HEK293 (cell line): ENCODE measurements at regions not wholly inside any gene's neighbourhood (a gene's known extent, or its start where the extent isn't known, plus 50 kb on each side); places are given as distances from the start of the nearest gene placed in this dataset.

ENCODE experiments used
- CTCF ChIA-PET: fragments of 350-600 bp; formaldehyde crosslinking; extraction: SDS; loops from one replicate; lab custom pipeline; 2021; ENCODE audit warnings: antibody characterized with exemption; lab: Yijun Ruan, JAX
- POLR2A ChIA-PET: fragments of 300-600 bp; formaldehyde crosslinking; extraction: SDS; loops from one replicate; lab custom pipeline; 2020; ENCODE audit warnings: antibody characterized with exemption, inconsistent platforms; lab: Yijun Ruan, JAX
- H3K27ac ChIP-seq: fragments of 200-500 bp; sonication (Bioruptor generic); 2 replicates; pipeline ENCODE4 v1.5.1; 2014; ENCODE audit warnings: low read depth, low read length, control low read depth, inconsistent platforms; ENCODE audit errors: extremely low read depth
- H3K36me3 ChIP-seq, 2 experiments: fragments of 200-500 bp in 1 of 2; sonication (Bioruptor generic) in 1 of 2; 1 replicate in 1 of 2; 2 replicates in 1 of 2; pipeline ENCODE4 v1.5.1; 2014 to 2017; ENCODE audit warnings: inconsistent platforms in 2 of 2, low read length in 2 of 2; ENCODE audit not compliant: control insufficient read depth in 2 of 2, insufficient read depth in 1 of 2
- H3K4me1 ChIP-seq: fragments of 200-500 bp; sonication (Bioruptor generic); 2 replicates; pipeline ENCODE4 v1.5.1; 2014; ENCODE audit warnings: mild to moderate bottlenecking, low read length, inconsistent platforms; ENCODE audit not compliant: control insufficient read depth, insufficient read depth
- H3K4me3 ChIP-seq: 2 replicates; pipeline ENCODE4 v1.5.1; 2011; ENCODE audit warnings: low read depth, mild to moderate bottlenecking, control low read depth, low read length, moderate library complexity
- H3K9me3 ChIP-seq: fragments of 200-500 bp; sonication (Bioruptor generic); 2 replicates; pipeline ENCODE4 v1.5.1; 2014; ENCODE audit warnings: low read depth, low read length, inconsistent platforms; ENCODE audit not compliant: control insufficient read depth, insufficient read depth
- ATF2 ChIP-seq: fragments of 450-650 bp; formaldehyde crosslinking; IDR thresholded peaks from 2 replicates; pipeline ENCODE4 v1.5.1; 2016; ENCODE audit warnings: missing biosample characterization, missing genetic modification characterization, low read depth
- BCL11A ChIP-seq: fragments of 450-650 bp; formaldehyde crosslinking; IDR thresholded peaks from 2 replicates; pipeline ENCODE4 v1.5.1; 2016; ENCODE audit warnings: low read depth, missing biosample characterization, missing genetic modification characterization
- FEZF1 ChIP-seq: fragments of 450-650 bp; formaldehyde crosslinking; IDR thresholded peaks from 2 replicates; pipeline ENCODE4 v1.5.1; 2016; ENCODE audit warnings: missing biosample characterization, missing genetic modification characterization
- HOXA7 ChIP-seq: sonication (generic); formaldehyde crosslinking; IDR thresholded peaks from 2 replicates; pipeline ENCODE4 v1.8.1; 2022; ENCODE audit warnings: missing genetic modification reagents, borderline replicate concordance
- WT1 ChIP-seq: fragments of 450-650 bp; formaldehyde crosslinking; IDR thresholded peaks from 2 replicates; pipeline ENCODE4 v1.5.1; 2016; ENCODE audit warnings: missing biosample characterization, missing genetic modification characterization
- ZNF157 ChIP-seq: fragments of 450-650 bp; formaldehyde crosslinking; IDR thresholded peaks from 2 replicates; pipeline ENCODE4 v1.5.1; 2016; ENCODE audit warnings: missing biosample characterization, missing genetic modification characterization
- ZNF211 ChIP-seq: fragments of 450-650 bp; formaldehyde crosslinking; IDR thresholded peaks from 2 replicates; pipeline ENCODE4 v1.5.1; 2016; ENCODE audit warnings: low read depth, missing biosample characterization, missing genetic modification characterization
- ZNF324 ChIP-seq: fragments of 450-650 bp; formaldehyde crosslinking; IDR thresholded peaks from 2 replicates; pipeline ENCODE4 v1.5.1; 2016; ENCODE audit warnings: missing biosample characterization, missing genetic modification characterization
- ZNF48 ChIP-seq: fragments of 450-650 bp; formaldehyde crosslinking; IDR thresholded peaks from 2 replicates; pipeline ENCODE4 v1.5.1; 2016; ENCODE audit warnings: missing biosample characterization, missing genetic modification characterization
- ZNF501 ChIP-seq: fragments of 450-650 bp; formaldehyde crosslinking; IDR thresholded peaks from 2 replicates; pipeline ENCODE4 v1.5.1; 2016; ENCODE audit warnings: missing biosample characterization, missing genetic modification characterization
- ZNF558 ChIP-seq: fragments of 450-650 bp; formaldehyde crosslinking; IDR thresholded peaks from 2 replicates; pipeline ENCODE4 v1.5.1; 2016; ENCODE audit warnings: missing biosample characterization, missing genetic modification characterization
- ZNF660 ChIP-seq: fragments of 450-650 bp; IDR thresholded peaks from 2 replicates; pipeline ENCODE4 v1.5.1; 2018; ENCODE audit warnings: missing biosample characterization, mild to moderate bottlenecking, missing genetic modification characterization
- ZNF664 ChIP-seq: fragments of 450-650 bp; formaldehyde crosslinking; IDR thresholded peaks from 2 replicates; pipeline ENCODE4 v1.5.1; 2016; ENCODE audit warnings: missing biosample characterization, missing genetic modification characterization
- ZNF677 ChIP-seq: fragments of 450-650 bp; IDR thresholded peaks from 2 replicates; pipeline ENCODE4 v1.5.0; 2018; ENCODE audit warnings: missing biosample characterization, mild to moderate bottlenecking, missing genetic modification characterization, moderate library complexity
- ZNF791 ChIP-seq: fragments of 450-650 bp; formaldehyde crosslinking; IDR thresholded peaks from 2 replicates; pipeline ENCODE4 v1.5.1; 2016; ENCODE audit warnings: missing biosample characterization, missing genetic modification characterization
- TF ChIP-seq, protein P1 (sequence below): fragments of 450-650 bp; formaldehyde crosslinking; IDR thresholded peaks from 2 replicates; pipeline ENCODE4 v1.5.1; 2016; ENCODE audit warnings: missing biosample characterization, missing genetic modification characterization, borderline replicate concordance
- TF ChIP-seq, protein P2 (sequence below): fragments of 450-650 bp; formaldehyde crosslinking; IDR thresholded peaks from 2 replicates; pipeline ENCODE4 v1.5.1; 2016; ENCODE audit warnings: missing biosample characterization, missing genetic modification characterization

GRCh38 chr2:166661391-166661790 is 167.3 kb upstream of the SCN7A start:
- POLR2A ChIA-PET, result no interaction called here
- no peaks in the 10 kb centered on the region for H3K4me1 ChIP-seq

DNA sequence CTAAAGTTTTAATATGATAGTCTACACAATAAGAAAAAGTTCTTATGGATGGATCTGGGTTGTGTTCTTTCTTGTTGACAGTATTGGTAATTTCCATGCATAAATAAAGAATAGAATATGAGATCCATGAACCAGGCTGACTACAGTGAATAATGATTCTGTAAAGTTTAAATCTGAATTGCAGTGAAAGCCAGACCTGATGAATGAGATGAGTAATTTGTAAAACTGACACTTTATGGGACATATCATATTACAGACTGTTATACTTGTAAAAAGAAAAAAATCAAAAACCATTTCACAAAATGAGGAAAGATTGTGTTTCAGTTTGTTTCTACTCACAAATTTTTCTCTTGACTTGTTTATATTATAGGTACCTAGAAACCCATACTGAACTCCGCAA is 164.9 kb upstream of the SCN7A start:
- no peak overlapping the region for H3K4me3 ChIP-seq
- H3K36me3 ChIP-seq, result no peaks in the 10 kb centered on the region
- POLR2A ChIA-PET, result no interaction called here
- TF ChIP-seq ATF2 (tag by site-specific recombination), result no peak
- TF ChIP-seq ZNF501 (tag by site-specific recombination), result no peak
- TF ChIP-seq ZNF324, result no peak
- no peak for TF ChIP-seq FEZF1
- no peak for TF ChIP-seq ZNF660
- TF ChIP-seq BCL11A (tag by site-specific recombination), result no peak
- H3K4me1 ChIP-seq, result no peaks in the 10 kb centered on the region
- CTCF ChIA-PET, result interaction anchor here (0.5 kb wide), 1 partner anchor 645 kb away, joined by 3 read pairs; no protein-coding TSS in a partner anchor
- no peak overlapping the region for H3K27ac ChIP-seq
- H3K9me3 ChIP-seq, result no peaks in the 10 kb centered on the region

More at GRCh38 chr2:166661391-166661790, 167.3 kb upstream of the SCN7A start:
- TF ChIP-seq ZNF558 (tag by site-specific recombination) (no peak), ZNF48 (tag by site-specific recombination) (no peak), HOXA7 (CRISPR knock-in tag) (no peak), WT1 (no peak), ZNF677 (tag by site-specific recombination) (no peak), ZNF791 (tag by site-specific recombination) (no peak), ZNF157 (no peak), ZNF664 (tag by site-specific recombination) (no peak), ZNF211 (tag by site-specific recombination) (no peak)
- TF ChIP-seq, protein P1, sequence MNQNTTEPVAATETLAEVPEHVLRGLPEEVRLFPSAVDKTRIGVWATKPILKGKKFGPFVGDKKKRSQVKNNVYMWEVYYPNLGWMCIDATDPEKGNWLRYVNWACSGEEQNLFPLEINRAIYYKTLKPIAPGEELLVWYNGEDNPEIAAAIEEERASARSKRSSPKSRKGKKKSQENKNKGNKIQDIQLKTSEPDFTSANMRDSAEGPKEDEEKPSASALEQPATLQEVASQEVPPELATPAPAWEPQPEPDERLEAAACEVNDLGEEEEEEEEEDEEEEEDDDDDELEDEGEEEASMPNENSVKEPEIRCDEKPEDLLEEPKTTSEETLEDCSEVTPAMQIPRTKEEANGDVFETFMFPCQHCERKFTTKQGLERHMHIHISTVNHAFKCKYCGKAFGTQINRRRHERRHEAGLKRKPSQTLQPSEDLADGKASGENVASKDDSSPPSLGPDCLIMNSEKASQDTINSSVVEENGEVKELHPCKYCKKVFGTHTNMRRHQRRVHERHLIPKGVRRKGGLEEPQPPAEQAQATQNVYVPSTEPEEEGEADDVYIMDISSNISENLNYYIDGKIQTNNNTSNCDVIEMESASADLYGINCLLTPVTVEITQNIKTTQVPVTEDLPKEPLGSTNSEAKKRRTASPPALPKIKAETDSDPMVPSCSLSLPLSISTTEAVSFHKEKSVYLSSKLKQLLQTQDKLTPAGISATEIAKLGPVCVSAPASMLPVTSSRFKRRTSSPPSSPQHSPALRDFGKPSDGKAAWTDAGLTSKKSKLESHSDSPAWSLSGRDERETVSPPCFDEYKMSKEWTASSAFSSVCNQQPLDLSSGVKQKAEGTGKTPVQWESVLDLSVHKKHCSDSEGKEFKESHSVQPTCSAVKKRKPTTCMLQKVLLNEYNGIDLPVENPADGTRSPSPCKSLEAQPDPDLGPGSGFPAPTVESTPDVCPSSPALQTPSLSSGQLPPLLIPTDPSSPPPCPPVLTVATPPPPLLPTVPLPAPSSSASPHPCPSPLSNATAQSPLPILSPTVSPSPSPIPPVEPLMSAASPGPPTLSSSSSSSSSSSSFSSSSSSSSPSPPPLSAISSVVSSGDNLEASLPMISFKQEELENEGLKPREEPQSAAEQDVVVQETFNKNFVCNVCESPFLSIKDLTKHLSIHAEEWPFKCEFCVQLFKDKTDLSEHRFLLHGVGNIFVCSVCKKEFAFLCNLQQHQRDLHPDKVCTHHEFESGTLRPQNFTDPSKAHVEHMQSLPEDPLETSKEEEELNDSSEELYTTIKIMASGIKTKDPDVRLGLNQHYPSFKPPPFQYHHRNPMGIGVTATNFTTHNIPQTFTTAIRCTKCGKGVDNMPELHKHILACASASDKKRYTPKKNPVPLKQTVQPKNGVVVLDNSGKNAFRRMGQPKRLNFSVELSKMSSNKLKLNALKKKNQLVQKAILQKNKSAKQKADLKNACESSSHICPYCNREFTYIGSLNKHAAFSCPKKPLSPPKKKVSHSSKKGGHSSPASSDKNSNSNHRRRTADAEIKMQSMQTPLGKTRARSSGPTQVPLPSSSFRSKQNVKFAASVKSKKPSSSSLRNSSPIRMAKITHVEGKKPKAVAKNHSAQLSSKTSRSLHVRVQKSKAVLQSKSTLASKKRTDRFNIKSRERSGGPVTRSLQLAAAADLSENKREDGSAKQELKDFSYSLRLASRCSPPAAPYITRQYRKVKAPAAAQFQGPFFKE (tag by site-specific recombination), result no peak
- TF ChIP-seq, protein P2, sequence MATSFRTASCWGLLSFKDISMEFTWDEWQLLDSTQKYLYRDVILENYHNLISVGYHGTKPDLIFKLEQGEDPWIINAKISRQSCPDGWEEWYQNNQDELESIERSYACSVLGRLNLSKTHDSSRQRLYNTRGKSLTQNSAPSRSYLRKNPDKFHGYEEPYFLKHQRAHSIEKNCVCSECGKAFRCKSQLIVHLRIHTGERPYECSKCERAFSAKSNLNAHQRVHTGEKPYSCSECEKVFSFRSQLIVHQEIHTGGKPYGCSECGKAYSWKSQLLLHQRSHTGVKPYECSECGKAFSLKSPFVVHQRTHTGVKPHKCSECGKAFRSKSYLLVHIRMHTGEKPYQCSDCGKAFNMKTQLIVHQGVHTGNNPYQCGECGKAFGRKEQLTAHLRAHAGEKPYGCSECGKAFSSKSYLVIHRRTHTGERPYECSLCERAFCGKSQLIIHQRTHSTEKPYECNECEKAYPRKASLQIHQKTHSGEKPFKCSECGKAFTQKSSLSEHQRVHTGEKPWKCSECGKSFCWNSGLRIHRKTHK (tag by site-specific recombination), result no peak
- TF ChIP-seq, all 188 proteins: peak for 0
- H3K36me3 ChIP-seq, result no peaks in the 10 kb centered on the region
- no peak overlapping the region for H3K4me3 ChIP-seq
- no peaks in the 10 kb centered on the region for H3K9me3 ChIP-seq
- CTCF ChIA-PET, result no interaction called here
- H3K27ac ChIP-seq, result no peak overlapping the region
